ENCODE measurements at regions not wholly inside any gene's neighbourhood (a gene's known extent, or its start where the extent isn't known, plus 50 kb on each side); places are given as distances from the start of the nearest gene placed in this dataset.

- Mint-ChIP-seq H3K4me3 (no peak overlapping the region), H3K4me1 (no peaks in the 10 kb centered on the region), H3K36me3 (no peaks in the 10 kb centered on the region)
Measured at GRCh38 chr2:234626566-234627130, 129.8 kb upstream of the ARL4C start.

GRCh38 chr2:234625626-234626250, 128.9 kb upstream of the ARL4C start:
- no peak overlapping the region for H3K27ac Mint-ChIP-seq
- no peaks in the 10 kb centered on the region for H3K36me3 Mint-ChIP-seq

More at GRCh38 chr2:234626566-234627130, 129.8 kb upstream of the ARL4C start:
- Mint-ChIP-seq H3K27ac (no peak overlapping the region), H3K9me3 (no peaks in the 10 kb centered on the region), H3K27me3 (peaks cover 3% of the 10 kb centered on the region)
- DNase-seq, result no peak

GRCh38 chr2:234623521-234623991, 126.7 kb upstream of the ARL4C start:
- no peak for DNase-seq
- peaks cover 6% of the 10 kb centered on the region for H3K4me1 Mint-ChIP-seq
- H3K36me3 Mint-ChIP-seq, result no peaks in the 10 kb centered on the region
- no peaks in the 10 kb centered on the region for H3K9me3 Mint-ChIP-seq
- no peak overlapping the region for H3K27ac Mint-ChIP-seq
- no peak overlapping the region for H3K4me3 Mint-ChIP-seq
- H3K27me3 Mint-ChIP-seq, result no peaks in the 10 kb centered on the region

More at GRCh38 chr2:234625626-234626250, 128.9 kb upstream of the ARL4C start:
- DNase-seq, result no peak
- Mint-ChIP-seq H3K4me3 (no peak overlapping the region), H3K27me3 (peaks cover 3% of the 10 kb centered on the region), H3K4me1 (no peaks in the 10 kb centered on the region), H3K9me3 (no peaks in the 10 kb centered on the region)

GRCh38 chr2:234621120-234621519, 124.2 kb upstream of the ARL4C start:
- no peaks in the 10 kb centered on the region for H3K9me3 Mint-ChIP-seq
- DNase-seq, result no peak
- H3K4me3 Mint-ChIP-seq, result no peak overlapping the region
- H3K27me3 Mint-ChIP-seq, result no peaks in the 10 kb centered on the region
- peaks cover 6% of the 10 kb centered on the region for H3K4me1 Mint-ChIP-seq
- H3K36me3 Mint-ChIP-seq, result no peaks in the 10 kb centered on the region
- no peak overlapping the region for H3K27ac Mint-ChIP-seq

- Mint-ChIP-seq H3K4me3 (no peak overlapping the region), H3K4me1 (peaks cover 6% of the 10 kb centered on the region)
Measured at GRCh38 chr2:234620018-234620417, 123.1 kb upstream of the ARL4C start.

DNA sequence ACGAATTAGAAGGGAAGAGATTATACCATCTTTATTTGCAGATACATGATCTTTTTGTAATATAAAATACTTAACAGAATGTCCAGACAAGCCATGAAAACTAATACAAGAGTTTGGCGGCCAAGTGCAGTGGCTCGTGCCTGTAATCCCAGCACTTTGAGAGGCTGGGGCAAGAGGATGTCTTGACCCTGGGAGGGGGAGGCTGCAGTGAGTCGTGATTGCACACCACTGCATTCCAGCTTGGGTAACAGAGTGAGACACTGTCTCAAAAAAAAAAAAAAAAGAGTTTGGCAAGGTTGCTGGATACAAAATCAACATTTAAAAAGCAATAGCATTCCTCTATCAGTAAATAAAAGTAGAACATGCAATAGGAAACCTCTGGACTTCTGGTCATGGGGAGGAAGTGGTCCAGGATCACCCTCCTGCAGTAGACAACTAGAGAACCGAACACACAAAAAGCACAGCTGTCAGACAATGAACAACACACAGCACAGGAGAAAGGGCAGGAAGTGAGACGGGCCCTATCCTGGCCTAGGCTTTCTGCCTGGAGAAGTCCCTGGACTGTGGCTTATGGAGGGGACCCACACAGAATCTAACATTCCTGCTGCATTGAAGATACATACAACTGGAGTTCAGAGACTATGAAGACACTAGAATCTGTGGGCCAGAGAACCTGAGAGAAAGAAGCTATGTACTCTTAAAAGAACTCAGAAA, 118.9 kb upstream of the ARL4C start:
- Mint-ChIP-seq H3K9me3 (peaks cover 4% of the 10 kb centered on the region), H3K4me3 (no peak overlapping the region), H3K36me3 (no peaks in the 10 kb centered on the region), H3K27ac (no peak overlapping the region), H3K4me1 (peaks cover 6% of the 10 kb centered on the region), H3K27me3 (peaks cover 13% of the 10 kb centered on the region)
- no peak for DNase-seq

More at GRCh38 chr2:234620018-234620417, 123.1 kb upstream of the ARL4C start:
- Mint-ChIP-seq H3K27ac (no peak overlapping the region), H3K36me3 (no peaks in the 10 kb centered on the region), H3K9me3 (no peaks in the 10 kb centered on the region), H3K27me3 (no peaks in the 10 kb centered on the region)
- no peak for DNase-seq

DNA sequence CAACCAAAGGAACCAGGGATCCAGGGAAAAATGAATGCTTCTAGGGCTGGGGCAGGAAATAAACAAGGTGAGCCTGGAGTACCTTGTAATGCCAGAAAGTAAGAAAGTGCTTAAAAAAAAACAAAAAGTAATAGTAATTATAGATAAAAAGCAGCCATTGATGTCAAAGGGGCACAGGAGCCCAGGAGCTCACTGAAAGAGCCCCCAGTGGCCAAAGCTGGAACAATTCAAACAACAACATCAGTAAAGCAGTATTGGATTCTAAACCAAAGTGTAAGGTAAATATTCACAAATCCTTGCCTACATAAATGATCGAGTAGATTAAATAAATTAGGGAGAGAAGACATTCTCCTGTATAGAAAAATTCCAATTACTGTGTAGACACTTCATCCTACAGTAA, 114.3 kb upstream of the ARL4C start:
- no peak for DNase-seq
- Mint-ChIP-seq H3K9me3 (peaks cover 4% of the 10 kb centered on the region), H3K4me3 (no peak overlapping the region), H3K4me1 (no peaks in the 10 kb centered on the region), H3K27ac (no peak overlapping the region), H3K36me3 (no peaks in the 10 kb centered on the region), H3K27me3 (peaks cover 15% of the 10 kb centered on the region)

DNA sequence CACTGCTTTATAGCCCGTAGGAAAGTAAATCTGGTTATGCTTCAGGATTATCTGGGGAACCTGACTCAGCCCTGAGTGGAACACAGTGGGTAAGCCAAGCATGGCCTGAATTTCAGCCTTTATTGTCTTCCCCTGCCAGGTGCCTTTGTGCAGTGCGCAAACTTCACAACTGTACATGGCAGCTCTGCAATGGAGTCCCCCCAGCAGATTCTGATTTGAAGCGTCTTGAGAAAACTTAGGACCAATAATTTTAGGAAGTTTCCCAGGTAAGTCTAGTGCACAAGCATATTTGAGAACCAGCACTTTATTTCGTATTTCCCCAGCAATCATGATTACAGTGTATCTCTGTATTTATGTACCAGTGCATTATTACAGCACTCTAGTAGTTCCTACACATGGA, 112.1 kb upstream of the ARL4C start:
- H3K27ac Mint-ChIP-seq, result no peak overlapping the region
- no peak for DNase-seq
- no peaks in the 10 kb centered on the region for H3K4me1 Mint-ChIP-seq
- H3K4me3 Mint-ChIP-seq, result no peak overlapping the region
- peaks cover 20% of the 10 kb centered on the region for H3K27me3 Mint-ChIP-seq
- peaks cover 4% of the 10 kb centered on the region for H3K9me3 Mint-ChIP-seq
- H3K36me3 Mint-ChIP-seq, result no peaks in the 10 kb centered on the region

- peaks cover 20% of the 10 kb centered on the region for H3K27me3 Mint-ChIP-seq
- no peak for DNase-seq
- H3K36me3 Mint-ChIP-seq, result no peaks in the 10 kb centered on the region
- H3K9me3 Mint-ChIP-seq, result peaks cover 4% of the 10 kb centered on the region
- H3K27ac Mint-ChIP-seq, result no peak overlapping the region
- H3K4me1 Mint-ChIP-seq, result no peaks in the 10 kb centered on the region
- no peak overlapping the region for H3K4me3 Mint-ChIP-seq
Measured at GRCh38 chr2:234607691-234608090, 110.8 kb upstream of the ARL4C start.

DNA sequence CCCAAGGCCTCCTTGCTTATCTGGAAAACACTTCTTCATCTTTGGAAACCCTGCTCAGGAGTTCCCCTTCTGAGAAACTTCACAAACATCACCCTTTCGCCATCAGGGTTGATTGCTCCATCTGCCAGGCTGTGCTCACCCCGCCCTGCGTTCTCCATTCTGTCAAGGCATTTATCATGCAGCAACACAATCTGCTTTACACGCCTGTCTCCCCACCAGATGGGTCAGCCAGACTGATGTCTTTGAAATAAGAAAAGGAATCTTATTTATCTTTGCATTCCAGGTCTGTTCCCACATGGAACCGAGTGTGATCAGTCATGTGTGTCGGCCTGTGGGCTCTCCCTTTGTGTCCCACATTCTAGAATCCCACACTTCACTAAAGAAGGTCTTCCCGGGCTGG, 110.0 kb upstream of the ARL4C start:
- Mint-ChIP-seq H3K27ac (no peak overlapping the region), H3K27me3 (peaks cover 15% of the 10 kb centered on the region), H3K36me3 (no peaks in the 10 kb centered on the region), H3K9me3 (no peaks in the 10 kb centered on the region), H3K4me1 (no peaks in the 10 kb centered on the region), H3K4me3 (no peak overlapping the region)
- no peak for DNase-seq

DNA sequence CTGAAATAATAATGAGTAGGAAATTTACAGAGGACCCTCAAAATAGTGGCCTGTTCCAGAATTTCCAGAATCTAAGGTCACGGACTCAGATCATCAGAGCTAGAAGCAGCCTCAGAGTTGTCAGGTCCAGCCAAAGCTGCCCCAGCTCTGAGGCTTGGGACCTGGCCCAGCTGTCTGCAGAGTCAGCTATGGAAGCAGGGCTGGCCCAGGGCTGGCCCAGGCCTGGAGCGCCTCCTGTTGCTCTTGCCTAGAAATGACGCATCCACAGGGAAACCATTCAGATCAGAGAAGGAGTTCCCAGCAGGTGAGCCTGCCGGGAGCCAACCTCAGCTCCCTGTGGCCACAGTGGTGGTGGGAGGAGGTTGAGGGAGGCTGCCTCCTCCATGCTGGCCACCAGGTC, 106.7 kb upstream of the ARL4C start:
- Mint-ChIP-seq H3K9me3 (no peaks in the 10 kb centered on the region), H3K4me3 (no peak overlapping the region), H3K27me3 (peaks cover 6% of the 10 kb centered on the region), H3K4me1 (no peaks in the 10 kb centered on the region), H3K27ac (no peak overlapping the region), H3K36me3 (no peaks in the 10 kb centered on the region)
- no peak for DNase-seq

- no peak for DNase-seq
- H3K9me3 Mint-ChIP-seq, result no peaks in the 10 kb centered on the region
- H3K4me1 Mint-ChIP-seq, result no peaks in the 10 kb centered on the region
- H3K4me3 Mint-ChIP-seq, result no peak overlapping the region
- H3K36me3 Mint-ChIP-seq, result no peaks in the 10 kb centered on the region
- no peak overlapping the region for H3K27ac Mint-ChIP-seq
- peaks cover 6% of the 10 kb centered on the region for H3K27me3 Mint-ChIP-seq
Measured at GRCh38 chr2:234601213-234601612, 104.3 kb upstream of the ARL4C start.

DNA sequence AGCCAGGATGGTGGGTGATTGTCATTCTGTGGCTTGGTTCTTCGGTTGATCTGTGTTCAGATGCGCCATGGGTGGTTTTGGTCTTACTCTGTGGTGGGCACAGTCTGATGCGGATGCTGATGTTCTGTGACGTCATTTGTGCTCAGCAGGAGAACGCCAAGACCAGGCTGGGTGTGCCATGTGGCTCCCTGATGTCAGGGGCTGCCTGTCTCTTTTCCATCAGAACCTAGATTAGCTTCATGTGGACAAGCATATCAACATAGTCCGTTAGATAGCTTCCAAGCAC, 100.6 kb upstream of the ARL4C start:
- DNase-seq, result no peak
- Mint-ChIP-seq H3K9me3 (no peaks in the 10 kb centered on the region), H3K36me3 (no peaks in the 10 kb centered on the region), H3K27me3 (no peaks in the 10 kb centered on the region), H3K4me3 (no peak overlapping the region), H3K4me1 (no peaks in the 10 kb centered on the region), H3K27ac (no peak overlapping the region)

DNA sequence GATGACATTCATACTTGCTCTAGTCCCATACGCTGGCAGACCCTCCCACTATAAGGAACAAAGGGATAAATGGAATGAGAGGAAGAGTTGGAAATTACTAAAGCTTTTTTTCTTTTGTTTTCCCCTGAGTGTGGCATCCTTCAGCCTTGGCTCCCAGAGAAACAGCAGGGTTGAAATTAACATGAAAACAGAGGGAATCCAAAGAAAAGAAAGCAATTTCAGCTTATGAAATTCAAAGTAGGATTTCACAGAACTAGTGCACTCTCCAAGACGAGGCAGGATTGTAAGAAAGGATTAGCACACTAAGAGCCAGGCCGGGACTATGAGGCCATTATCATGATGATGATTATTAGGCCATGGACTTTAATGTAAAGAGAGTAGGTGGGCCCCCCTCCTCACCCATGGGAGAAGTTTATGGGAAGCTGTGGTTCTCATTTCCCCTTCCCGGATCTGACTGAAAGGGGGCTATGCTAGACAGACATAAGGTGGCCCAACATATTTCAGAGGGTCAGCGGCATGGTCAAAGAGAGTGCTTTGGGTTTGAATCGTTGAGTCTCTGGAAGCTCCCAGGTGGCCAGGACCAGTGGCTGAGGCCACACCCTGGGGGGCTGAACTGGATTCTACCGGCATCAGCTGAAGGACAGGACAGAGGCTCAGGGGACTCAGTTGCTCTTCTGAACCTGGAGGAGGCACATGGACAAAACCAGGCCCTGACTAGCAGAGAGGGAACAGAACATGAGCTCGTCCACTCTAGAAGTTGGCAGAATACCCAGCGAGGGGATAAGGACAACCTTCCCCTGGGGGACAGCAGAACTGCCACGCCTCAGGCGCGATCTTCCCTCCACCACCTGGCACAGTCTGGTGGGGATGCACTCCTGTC, 100.1 kb upstream of the ARL4C start:
- Mint-ChIP-seq H3K4me3 (no peak overlapping the region), H3K36me3 (no peaks in the 10 kb centered on the region), H3K27ac (no peak overlapping the region), H3K27me3 (no peaks in the 10 kb centered on the region), H3K9me3 (no peaks in the 10 kb centered on the region), H3K4me1 (no peaks in the 10 kb centered on the region)
- no peak for DNase-seq

DNA sequence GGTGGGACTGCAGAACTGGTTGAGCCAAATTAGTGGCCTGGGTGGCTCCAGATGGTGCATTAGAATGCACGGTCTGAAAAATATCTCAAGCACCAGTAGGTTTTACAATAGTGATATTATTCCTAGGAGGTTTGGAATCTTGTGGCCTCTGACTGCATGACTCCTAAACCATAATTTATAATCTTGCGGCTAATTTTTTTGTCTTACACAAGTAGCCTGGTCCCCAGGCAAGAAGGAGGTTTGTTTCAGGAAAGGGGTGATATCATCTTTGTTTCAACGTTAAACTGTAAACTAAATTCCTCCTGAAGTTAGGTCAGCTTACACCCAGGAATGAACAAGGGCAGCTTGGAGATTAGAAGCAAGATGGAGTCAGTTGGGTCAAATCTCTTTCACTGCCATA, 98.9 kb upstream of the ARL4C start:
- H3K27ac Mint-ChIP-seq, result no peak overlapping the region

More for the DNA sequence above, 98.9 kb upstream of the ARL4C start:
- no peak for DNase-seq
- H3K4me1 Mint-ChIP-seq, result no peaks in the 10 kb centered on the region
- no peaks in the 10 kb centered on the region for H3K27me3 Mint-ChIP-seq
- H3K4me3 Mint-ChIP-seq, result no peak overlapping the region
- H3K9me3 Mint-ChIP-seq, result no peaks in the 10 kb centered on the region
- no peaks in the 10 kb centered on the region for H3K36me3 Mint-ChIP-seq

Measured in activated naive CD8-positive, alpha-beta T cell treated with anti-CD3 and anti-CD28 coated beads for 36 hours (primary cell).